GM20000 (cell line): ENCODE measurements at regions not wholly inside any gene's neighbourhood (a gene's known extent, or its start where the extent isn't known, plus 50 kb on each side); places are given as distances from the start of the nearest gene placed in this dataset.

ENCODE experiments used
- DNase-seq: peaks from one replicate; pipeline ENCODE4 v3.0.0; 2012; ENCODE audit warnings: low spot score
- CTCF ChIP-seq: IDR thresholded peaks from 2 replicates; pipeline ENCODE4 v1.5.1; 2012; ENCODE audit warnings: mild to moderate bottlenecking, control low read depth; ENCODE audit errors: extremely low read depth, missing control alignments

GRCh38 chr10:47078393-47079203, 167.4 kb downstream of the PTPN20 start:
- TF ChIP-seq CTCF, result no peak
- no peak for DNase-seq

GRCh38 chr10:47079204-47079580, 168.0 kb downstream of the PTPN20 start:
- no peak for TF ChIP-seq CTCF
- DNase-seq, result no peak

DNA sequence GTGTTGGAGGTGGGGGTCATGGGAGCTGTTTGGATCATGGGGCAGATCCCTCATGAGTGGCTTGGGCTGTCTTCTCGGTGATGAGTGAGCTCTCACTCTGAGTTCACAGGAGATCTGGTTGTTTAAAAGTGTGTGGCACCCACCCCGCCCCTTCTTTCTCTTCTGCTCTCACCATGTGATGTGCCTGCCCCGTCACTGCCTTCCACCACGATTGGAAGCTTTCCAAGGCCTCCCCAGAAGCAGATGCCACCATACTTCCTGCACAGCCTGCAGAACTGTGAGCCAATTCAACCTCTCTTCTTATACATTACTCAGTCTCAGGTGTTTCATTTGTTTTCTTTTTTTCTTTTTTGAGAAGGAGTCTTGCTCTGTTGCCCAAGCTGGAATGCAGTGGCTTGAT, 170.0 kb downstream of the PTPN20 start:
- DNase-seq, result no peak
- TF ChIP-seq CTCF, result no peak

DNA sequence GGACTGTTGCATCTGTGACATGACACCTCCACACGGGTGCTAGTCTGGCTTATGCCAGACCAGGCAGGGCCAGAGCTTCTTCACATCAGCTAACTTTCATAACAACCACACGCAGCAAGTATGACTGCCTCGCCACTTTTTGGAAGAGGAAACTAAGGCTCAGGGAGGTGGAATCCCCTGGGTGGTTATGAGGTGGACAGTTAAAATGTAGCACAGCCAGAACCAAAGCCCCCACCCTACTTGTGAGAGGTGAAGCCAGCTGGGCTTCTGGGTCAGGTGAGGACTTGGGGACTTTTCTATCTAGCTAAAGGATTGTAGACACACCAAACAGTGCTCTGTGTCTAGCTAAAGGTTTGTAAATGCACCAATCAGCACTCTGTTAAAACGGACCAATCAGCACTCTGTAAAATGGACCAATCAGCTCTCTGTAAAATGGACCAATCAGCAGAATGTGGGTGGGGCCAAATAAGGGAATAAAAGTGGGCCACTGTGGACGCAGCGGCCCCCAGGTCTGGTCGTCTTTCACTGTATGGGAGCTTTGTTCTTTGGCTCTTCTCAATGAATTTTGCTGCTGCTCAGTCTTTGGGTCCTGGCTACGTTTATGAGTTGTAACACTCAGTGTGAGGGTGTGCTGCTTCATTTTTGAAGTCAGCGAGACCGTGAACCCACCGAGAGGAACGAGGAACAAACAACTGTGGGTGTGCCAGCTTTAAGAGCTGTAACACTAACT, 171.0 kb downstream of the PTPN20 start:
- TF ChIP-seq CTCF, result no peak
- DNase-seq, result no peak

DNA sequence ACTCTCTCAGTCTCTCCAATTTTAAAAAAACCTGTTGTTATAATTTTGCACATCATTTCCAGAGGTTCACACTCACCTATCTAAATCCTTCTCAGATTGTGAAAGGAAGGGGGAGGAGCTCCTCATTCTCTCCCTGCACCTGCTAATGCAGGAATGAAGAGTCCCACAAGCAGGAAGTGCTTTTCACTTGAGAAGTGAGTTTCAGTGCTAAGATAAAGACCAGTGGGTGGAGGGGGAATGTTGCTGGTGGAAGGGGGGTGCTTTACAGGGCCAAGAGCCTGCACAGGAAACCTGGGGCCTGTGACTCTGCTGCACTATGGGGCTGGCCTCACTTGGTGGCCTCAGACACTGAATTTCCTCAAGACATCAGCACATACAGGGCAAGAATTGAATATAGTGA, 176.4 kb downstream of the PTPN20 start:
- TF ChIP-seq CTCF, result no peak
- no peak for DNase-seq

GRCh38 chr10:47088656-47089354, 177.6 kb downstream of the PTPN20 start:
- TF ChIP-seq CTCF, result no peak
- no peak for DNase-seq

- no peak for TF ChIP-seq CTCF
- no peak for DNase-seq
Measured at GRCh38 chr10:47090042-47090441, 178.8 kb downstream of the PTPN20 start.
